ENCODE measurements at regions not wholly inside any gene's neighbourhood (a gene's known extent, or its start where the extent isn't known, plus 50 kb on each side); places are given as distances from the start of the nearest gene placed in this dataset.

- TF ChIP-seq ZBTB7A (IDR thresholded peaks at IDR 0.05; ENCODE audit: low read depth): no peak
- no peak for TF ChIP-seq RAD21 (IDR thresholded peaks at IDR 0.05; ENCODE audit: low read depth)
- TF ChIP-seq USF1 (IDR thresholded peaks at IDR 0.05): no peak
- TF ChIP-seq REST (IDR thresholded peaks at IDR 0.05; ENCODE audit: low read depth): no peak
- no peak for TF ChIP-seq EGR1 (IDR thresholded peaks at IDR 0.05)
- TF ChIP-seq CEBPB (IDR thresholded peaks at IDR 0.05): no peak
- TF ChIP-seq TEAD4 (IDR thresholded peaks at IDR 0.05): no peak
- TF ChIP-seq EP300 (IDR thresholded peaks at IDR 0.05; ENCODE audit: borderline replicate concordance): no peak
- no peak for TF ChIP-seq CREB1 (IDR thresholded peaks at IDR 0.05; ENCODE audit: low read depth)
- TF ChIP-seq FOXM1 (IDR thresholded peaks at IDR 0.05; ENCODE audit: borderline replicate concordance, low read depth): no peak
- TF ChIP-seq MAX (IDR thresholded peaks at IDR 0.05): no peak
- TF ChIP-seq NFIC (IDR thresholded peaks at IDR 0.05): no peak
Measured at GRCh38 chr4:17362430-17362829, 149.5 kb downstream of the QDPR start.

- no peak for TF ChIP-seq NFIC (IDR thresholded peaks at IDR 0.05)
- no peak for TF ChIP-seq REST (IDR thresholded peaks at IDR 0.05; ENCODE audit: low read depth)
- no peak for TF ChIP-seq FOXM1 (IDR thresholded peaks at IDR 0.05; ENCODE audit: borderline replicate concordance, low read depth)
- TF ChIP-seq RAD21 (IDR thresholded peaks at IDR 0.05; ENCODE audit: low read depth): no peak
- no peak for TF ChIP-seq EGR1 (IDR thresholded peaks at IDR 0.05)
- TF ChIP-seq CREB1 (IDR thresholded peaks at IDR 0.05; ENCODE audit: low read depth): no peak
- no peak for TF ChIP-seq TEAD4 (IDR thresholded peaks at IDR 0.05)
- no peak for TF ChIP-seq ZBTB7A (IDR thresholded peaks at IDR 0.05; ENCODE audit: low read depth)
- TF ChIP-seq EP300 (IDR thresholded peaks at IDR 0.05; ENCODE audit: borderline replicate concordance): no peak
- no peak for TF ChIP-seq TCF12 (IDR thresholded peaks at IDR 0.05; ENCODE audit: low read depth)
- TF ChIP-seq TAF1 (IDR thresholded peaks at IDR 0.05; ENCODE audit: low read depth): no peak
- TF ChIP-seq USF1 (IDR thresholded peaks at IDR 0.05): no peak
- no peak for TF ChIP-seq YY1 (IDR thresholded peaks at IDR 0.05; ENCODE audit: low read depth)
- no peak for TF ChIP-seq CEBPB (IDR thresholded peaks at IDR 0.05)
- TF ChIP-seq MAX (IDR thresholded peaks at IDR 0.05): no peak
Measured at GRCh38 chr4:17358241-17358640, 153.6 kb downstream of the QDPR start.

- TF ChIP-seq ZBTB7A (IDR thresholded peaks at IDR 0.05; ENCODE audit: low read depth): no peak
- no peak for TF ChIP-seq TAF1 (IDR thresholded peaks at IDR 0.05; ENCODE audit: low read depth)
- TF ChIP-seq MAX (IDR thresholded peaks at IDR 0.05): no peak
- no peak for TF ChIP-seq NFIC (IDR thresholded peaks at IDR 0.05)
- TF ChIP-seq YY1 (IDR thresholded peaks at IDR 0.05; ENCODE audit: low read depth): no peak
- TF ChIP-seq TEAD4 (IDR thresholded peaks at IDR 0.05): no peak
- TF ChIP-seq CEBPB (IDR thresholded peaks at IDR 0.05): no peak
- no peak for TF ChIP-seq EGR1 (IDR thresholded peaks at IDR 0.05)
- no peak for TF ChIP-seq EP300 (IDR thresholded peaks at IDR 0.05; ENCODE audit: borderline replicate concordance)
- TF ChIP-seq USF1 (IDR thresholded peaks at IDR 0.05): no peak
- TF ChIP-seq TCF12 (IDR thresholded peaks at IDR 0.05; ENCODE audit: low read depth): no peak
- TF ChIP-seq CREB1 (IDR thresholded peaks at IDR 0.05; ENCODE audit: low read depth): no peak
Measured at GRCh38 chr4:17356926-17357325, 155.0 kb downstream of the QDPR start.

GRCh38 chr4:17352357-17352756, 159.5 kb downstream of the QDPR start:
- TF ChIP-seq USF1 (IDR thresholded peaks at IDR 0.05) (no peak), EGR1 (IDR thresholded peaks at IDR 0.05) (no peak), NFIC (IDR thresholded peaks at IDR 0.05) (no peak), RAD21 (IDR thresholded peaks at IDR 0.05; ENCODE audit: low read depth) (no peak), TCF12 (IDR thresholded peaks at IDR 0.05; ENCODE audit: low read depth) (no peak), REST (IDR thresholded peaks at IDR 0.05; ENCODE audit: low read depth) (no peak), FOXM1 (IDR thresholded peaks at IDR 0.05; ENCODE audit: borderline replicate concordance, low read depth) (no peak), MAX (IDR thresholded peaks at IDR 0.05) (no peak), CREB1 (IDR thresholded peaks at IDR 0.05; ENCODE audit: low read depth) (no peak), TEAD4 (IDR thresholded peaks at IDR 0.05) (no peak), YY1 (IDR thresholded peaks at IDR 0.05; ENCODE audit: low read depth) (no peak)

Data from Ishikawa (cell line).